ENCODE measurements at regions not wholly inside any gene's neighbourhood (a gene's known extent, or its start where the extent isn't known, plus 50 kb on each side); places are given as distances from the start of the nearest gene placed in this dataset.

GRCh38 chr2:192381082-192381481, 186.3 kb upstream of the TMEFF2 start:
- TF ChIP-seq CTCF (IDR thresholded peaks at IDR 0.05; ENCODE audit: low read length), result no peak
- no peak for TF ChIP-seq EZH2phosphoT487 (IDR thresholded peaks at IDR 0.05; ENCODE audit: low read length)
- no peak for TF ChIP-seq EZH2 (optimal IDR thresholded peaks at IDR 0.05; ENCODE audit: low read depth, low read length)
